GM21447 (cell line): ENCODE measurements at regions not wholly inside any gene's neighbourhood (a gene's known extent, or its start where the extent isn't known, plus 50 kb on each side); places are given as distances from the start of the nearest gene placed in this dataset.
A peak's percentile ranks its signal among the peaks of the same experiment; 100 is the strongest.

Experiments used
- ATAC-seq: cut with Tn5 transposase; IDR thresholded peaks from one replicate; pipeline ENCODE4 v1.9.1; 2021; ENCODE audit not compliant: unreplicated experiment

DNA sequence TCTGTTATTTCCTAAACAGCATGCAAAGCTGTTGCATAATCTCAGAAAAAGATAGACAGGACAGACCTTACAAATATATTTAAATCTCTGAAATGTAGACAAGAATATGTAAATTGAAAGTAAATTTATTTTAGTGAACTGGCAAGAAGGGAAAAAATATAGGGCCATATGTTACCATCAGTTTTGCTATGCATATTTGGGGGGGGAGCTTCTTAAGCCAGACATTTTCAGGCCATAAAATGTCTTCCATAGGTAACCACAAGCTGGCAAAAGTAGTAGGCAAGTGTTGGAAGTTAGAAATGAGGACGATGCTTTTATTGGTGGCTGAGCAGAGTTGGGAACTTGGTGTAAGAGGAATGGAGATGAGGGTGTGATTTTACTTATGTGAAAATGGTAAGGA is 272.0 kb upstream of the CXXC4 start:
- ATAC-seq: no peak

GRCh38 chr4:104772849-104773248 is 278.2 kb upstream of the CXXC4 start:
- peak; percentile 90 for ATAC-seq

DNA sequence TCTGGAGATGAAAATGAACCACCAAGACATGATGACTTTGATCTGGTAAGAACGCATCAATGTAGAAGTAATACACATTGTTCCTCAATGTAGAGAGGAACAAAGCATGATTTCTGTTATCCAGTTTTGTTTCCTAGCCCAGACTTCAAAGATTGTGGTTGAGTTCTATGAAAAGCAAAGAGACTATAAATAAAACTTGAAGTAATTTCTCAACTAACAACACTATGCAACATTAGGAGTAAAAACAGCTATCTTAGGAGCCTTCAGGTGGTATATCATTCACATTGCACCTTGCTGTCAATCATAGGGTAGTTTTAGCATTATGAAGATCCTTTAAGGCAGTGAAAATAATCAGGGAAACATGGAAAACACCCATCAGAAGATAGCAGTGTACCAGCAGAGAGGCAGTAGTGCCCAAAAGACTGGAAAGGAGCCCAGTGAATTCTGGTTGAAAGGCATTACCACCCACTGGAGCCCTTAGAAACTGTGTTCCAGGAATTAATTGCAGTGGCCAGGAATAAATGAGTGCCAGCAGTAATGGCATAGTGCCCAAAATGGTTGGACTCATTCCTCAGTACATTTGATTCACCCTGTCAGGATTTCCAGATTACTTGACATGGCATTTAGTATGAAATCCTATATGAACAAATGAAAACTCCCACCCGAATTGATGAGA is 300.7 kb upstream of the CXXC4 start:
- no peak for ATAC-seq

GRCh38 chr4:104811727-104812126 is 317.0 kb upstream of the CXXC4 start:
- ATAC-seq: no peak

- no peak for ATAC-seq
These were observed 321.0 kb upstream of the CXXC4 start for GRCh38 chr4:104815665-104816064.

GRCh38 chr4:104818579-104818978 is 323.9 kb upstream of the CXXC4 start:
- ATAC-seq: peak; percentile 50

DNA sequence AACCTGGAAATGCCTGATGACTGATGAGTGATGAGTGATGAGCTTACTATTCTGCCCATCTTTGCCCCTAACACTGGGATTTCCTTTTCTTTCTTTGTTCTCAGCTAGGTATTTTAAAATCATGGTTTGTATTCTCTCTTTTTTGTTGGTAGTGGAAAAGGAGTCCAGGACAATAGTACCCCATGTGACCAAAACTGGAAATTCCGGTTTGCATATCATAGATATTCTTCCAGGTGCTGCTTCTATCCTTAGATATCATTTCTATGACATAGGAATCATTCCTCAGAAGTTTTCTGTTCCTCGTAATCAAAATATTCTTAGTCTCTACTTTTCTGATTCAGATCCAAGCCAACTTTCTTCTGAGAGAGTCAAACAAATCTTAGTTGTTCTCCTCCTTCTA is 320.5 kb upstream of the TET2 start:
- ATAC-seq: no peak

DNA sequence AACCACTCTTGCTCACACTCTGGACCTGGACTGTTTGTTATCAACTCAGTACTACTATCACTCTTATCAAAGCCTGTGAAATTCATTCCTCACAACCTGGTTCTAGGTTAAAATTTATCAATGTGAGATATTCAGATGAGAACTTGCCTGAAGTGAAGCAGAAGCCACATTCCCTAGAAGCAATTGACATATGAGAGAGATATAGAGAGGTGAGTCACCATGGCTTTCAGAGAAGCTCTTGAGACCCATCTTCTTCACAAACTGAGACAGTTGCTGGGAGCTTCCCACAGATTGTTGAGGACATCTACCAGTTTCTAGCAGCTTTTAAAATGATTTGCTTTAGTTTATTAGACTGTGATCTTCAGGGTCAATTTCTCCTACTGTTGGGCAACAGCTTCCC is 316.9 kb upstream of the TET2 start:
- no peak for ATAC-seq

GRCh38 chr4:104848597-104849225 is 298.0 kb upstream of the TET2 start:
- peak; percentile 58 for ATAC-seq

GRCh38 chr4:104859601-104860237 is 287.0 kb upstream of the TET2 start:
- no peak for ATAC-seq

DNA sequence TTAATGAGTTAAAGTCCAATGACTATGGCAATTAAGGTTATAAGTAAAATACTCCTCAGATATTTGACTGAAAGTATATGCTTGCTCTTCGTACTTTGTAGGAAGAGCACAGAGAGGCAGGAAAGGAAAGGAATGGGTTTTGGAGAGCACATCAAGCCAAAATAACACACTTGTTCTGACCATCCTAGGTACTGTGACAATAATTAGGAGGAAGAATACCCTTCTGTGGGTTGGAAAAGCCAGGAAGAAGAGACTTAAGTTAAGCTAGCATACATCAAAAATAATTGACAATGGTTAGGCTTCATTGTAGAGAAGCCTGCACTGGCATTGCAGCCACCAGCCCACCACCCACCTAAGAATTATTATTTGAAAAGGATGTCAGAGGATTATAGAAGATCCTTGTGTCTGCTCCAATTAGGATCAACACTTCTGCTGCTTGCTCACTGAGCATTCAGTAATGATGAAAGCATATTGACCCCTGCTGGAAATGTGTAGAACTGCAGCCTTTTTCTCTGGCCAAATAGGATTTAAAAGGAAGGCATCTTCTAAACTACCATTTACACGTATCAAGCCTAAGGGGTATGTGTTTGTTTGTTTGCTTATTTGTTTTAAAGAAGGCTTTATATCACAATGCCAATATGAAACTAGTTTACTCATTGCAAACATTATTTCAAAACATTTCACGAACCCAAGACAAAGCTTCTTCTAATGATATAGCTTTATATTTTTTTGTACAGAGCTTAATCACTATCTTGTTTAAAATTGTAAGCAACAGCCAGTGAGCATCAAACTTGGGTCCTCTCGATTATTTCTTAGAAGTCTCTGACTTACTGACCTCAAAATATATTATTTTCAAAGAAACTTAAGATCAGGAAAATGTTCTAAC is 286.2 kb upstream of the TET2 start:
- ATAC-seq: peak; percentile 87

DNA sequence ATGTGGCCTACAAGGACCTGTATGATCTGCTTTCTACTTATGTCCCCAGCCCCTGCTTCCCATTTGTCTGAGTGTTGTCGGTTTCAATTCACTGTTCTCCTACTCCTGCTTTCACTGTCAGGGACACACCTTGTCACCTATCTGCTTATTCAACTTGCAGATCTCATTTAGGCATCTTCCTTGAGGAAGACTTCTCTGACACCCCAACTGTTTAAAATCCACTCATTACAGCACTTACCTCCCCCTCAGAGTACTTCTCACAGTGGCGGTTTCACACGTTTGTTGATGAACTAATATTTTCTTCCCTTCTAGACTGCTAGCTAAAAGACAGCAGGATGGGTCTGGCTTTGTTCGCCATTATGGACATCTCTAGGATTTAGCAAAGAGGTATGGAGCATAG is 279.9 kb upstream of the TET2 start:
- no peak for ATAC-seq

DNA sequence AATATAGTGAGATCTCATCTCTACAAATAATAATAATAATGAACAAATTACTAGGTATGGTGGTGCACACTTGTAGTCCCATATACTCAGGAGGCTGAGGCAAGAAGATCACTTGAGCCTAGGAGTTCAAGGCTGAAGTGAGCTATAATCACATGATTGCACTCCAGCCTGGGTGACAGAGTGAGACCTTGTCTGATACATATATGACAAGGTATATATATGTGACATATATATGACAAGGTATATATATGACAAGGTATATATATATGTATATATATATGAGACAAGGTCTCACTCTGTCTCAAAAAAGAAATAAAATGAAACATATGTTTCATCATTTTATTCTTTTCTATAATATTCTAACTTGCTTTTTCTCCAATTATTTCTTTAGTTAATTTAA is 278.1 kb upstream of the TET2 start:
- peak; percentile 12 for ATAC-seq

DNA sequence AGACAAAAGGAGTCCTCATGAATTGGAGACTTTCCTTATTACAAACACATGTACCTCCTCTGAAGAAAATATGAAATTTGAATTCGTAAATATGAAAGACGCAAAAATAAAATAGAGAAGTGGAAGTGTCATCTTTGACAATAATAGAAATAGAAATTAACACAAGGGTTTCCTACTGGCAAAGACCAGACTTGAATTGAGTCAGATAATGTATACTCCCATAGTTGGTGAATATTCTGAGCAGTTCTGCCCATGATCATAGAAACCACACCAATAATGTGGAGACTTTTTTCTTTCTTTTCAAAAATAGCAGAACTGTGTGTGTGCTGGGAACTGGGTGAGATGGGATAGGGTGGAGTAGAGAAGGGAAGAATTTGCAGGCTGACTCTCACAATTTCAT is 277.7 kb upstream of the TET2 start:
- ATAC-seq: peak; percentile 96

DNA sequence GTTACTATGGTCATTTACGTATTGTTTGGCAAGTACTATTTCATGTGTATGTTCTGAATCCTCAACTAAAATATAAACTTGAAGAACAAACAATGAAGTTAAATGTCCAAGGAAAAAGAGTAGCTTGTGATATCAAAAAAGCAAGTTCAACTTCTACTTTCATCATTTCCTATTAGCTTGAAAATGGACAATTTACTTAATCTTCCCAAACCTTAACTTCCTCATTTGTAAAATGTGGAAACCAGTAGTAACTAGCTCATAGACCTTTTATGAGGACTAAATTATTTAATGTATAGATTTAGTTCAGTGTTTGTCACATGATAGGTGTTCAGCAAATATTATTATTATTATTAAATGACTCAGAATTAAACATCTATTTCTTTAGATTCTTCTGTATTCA is 276.8 kb upstream of the TET2 start:
- no peak for ATAC-seq

GRCh38 chr4:104870495-104871233 is 276.0 kb upstream of the TET2 start:
- peak; percentile 36 for ATAC-seq

GRCh38 chr4:104878936-104879335 is 267.7 kb upstream of the TET2 start:
- no peak for ATAC-seq

GRCh38 chr4:104879367-104879766 is 267.3 kb upstream of the TET2 start:
- no peak for ATAC-seq

GRCh38 chr4:104879854-104880253 is 266.8 kb upstream of the TET2 start:
- ATAC-seq: no peak

GRCh38 chr4:104881136-104881886 is 265.4 kb upstream of the TET2 start:
- no peak for ATAC-seq
